HUDEP-2 (cell line): ENCODE measurements at regions not wholly inside any gene's neighbourhood (a gene's known extent, or its start where the extent isn't known, plus 50 kb on each side); places are given as distances from the start of the nearest gene placed in this dataset.

Source experiments
- DNase-seq, 76 experiments: peaks; one replicate each; lab custom pipeline; 2025; ENCODE audit not compliant: unreplicated experiment in 76 of 76; lab: John Stamatoyannopoulos, UW

DNA sequence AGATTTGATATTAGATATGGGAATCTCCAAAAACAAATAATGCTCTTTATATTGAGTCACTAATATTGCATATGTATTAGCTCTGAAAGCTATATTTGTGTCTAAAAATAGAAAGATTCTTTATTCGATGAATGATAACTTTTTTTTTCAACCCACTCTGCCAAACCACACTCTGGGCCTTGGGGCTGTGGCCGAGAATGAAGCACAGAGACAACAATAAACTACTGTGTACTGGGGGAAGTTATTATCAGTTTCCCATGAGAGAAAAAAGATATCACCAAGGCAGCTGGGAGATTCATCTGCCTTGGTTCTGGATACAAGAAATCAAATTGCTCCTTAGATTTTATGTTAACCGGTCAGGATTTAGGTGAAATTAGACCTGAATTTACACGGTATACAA lies 762.2 kb downstream of the SUCLG1 start:
- DNase-seq: no peak

DNA sequence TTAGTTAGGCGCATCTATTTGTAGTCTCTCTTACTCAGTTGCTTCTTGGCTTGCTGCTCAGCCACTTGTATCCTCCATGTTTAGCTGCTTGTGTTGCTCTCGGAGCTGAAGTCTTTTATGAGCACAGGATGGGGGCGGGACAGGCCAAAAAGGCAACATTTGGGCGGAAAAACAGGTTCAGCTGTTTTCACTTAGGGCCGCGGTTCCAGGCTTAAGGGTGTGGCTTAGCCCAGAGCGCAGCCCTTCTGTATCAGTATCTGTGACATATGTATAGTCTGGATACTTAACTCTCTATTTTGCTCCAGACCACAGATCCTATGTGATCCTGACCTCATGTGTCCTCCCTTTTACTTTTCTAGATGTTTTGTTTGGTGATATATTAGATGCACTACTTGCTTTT lies 763.5 kb downstream of the SUCLG1 start:
- DNase-seq: no peak

DNA sequence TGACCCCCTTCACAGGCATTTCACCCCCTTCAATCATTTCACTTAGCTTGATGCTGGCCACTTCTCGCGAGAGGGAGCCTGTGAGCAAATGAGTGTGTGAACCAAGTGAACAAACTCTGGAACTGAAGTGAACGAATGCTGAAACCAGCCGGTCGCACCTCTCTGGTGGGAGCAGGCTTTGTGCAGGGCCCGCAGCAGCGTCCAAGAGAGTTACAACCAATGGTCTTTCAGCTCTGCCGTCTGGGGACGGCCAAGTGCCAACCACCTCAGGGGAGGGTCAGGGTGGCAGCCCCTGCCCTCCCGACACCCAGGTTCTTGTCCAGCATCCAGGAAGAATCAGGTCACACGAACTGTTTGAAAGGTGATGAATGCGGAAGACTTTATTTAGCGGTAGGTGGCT lies 764.0 kb downstream of the SUCLG1 start:
- DNase-seq: no peak

DNA sequence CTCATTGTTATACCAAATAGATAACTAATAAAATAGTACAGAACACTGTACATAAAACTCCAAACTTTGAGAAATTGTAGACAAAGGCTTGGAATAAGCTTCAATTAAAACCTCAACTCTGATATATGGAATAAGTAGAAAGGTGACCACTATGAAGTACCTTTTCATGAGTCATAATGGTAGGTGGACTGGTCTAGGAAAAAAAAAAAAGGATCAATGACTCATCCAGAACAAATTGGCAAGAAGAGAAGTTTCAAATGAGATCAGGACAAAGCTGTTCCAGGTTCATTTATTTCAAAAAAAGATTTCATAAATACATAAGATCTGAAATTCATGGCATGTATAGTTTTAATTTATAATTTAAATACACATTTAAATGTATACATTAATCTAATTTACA lies 769.7 kb downstream of the SUCLG1 start:
- no peak for DNase-seq

DNA sequence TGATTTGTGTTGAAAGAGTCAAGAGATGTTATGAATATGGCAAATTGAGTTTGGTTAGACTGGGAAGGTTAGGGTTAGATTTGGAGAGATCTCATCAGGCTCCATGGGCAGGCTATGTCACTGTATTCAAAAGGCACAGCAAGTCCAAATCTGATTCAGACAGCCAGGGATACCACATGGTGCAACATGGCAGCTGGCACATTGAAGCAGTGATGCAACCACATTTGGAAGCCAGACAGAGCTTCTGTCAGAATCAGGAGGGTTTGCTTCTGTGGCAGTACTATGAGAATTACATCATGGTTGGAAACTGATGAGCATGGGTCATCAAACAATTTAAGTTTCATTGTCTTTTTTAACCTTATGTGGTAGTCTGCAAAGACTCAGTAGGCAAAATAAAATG lies 772.2 kb downstream of the SUCLG1 start:
- no peak for DNase-seq

DNA sequence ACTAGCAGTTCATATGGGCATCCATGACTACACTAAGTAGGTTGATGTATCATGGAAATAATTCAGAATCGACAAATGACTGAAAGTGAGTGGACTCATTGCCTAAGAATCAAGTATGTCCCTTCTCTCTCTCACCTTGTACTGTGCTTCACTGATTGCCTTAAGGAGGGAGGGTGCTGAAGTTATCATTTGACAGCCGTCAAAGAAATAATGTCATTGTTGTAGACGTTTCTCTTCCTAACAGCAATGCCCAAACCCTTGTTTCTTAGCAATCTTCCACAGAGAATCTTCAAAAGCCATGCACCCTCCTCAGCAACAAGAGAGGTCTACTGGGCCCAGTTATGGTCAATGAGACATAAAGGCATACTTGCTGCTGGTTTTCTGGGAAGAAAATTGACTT lies 785.0 kb downstream of the SUCLG1 start:
- DNase-seq: no peak

DNA sequence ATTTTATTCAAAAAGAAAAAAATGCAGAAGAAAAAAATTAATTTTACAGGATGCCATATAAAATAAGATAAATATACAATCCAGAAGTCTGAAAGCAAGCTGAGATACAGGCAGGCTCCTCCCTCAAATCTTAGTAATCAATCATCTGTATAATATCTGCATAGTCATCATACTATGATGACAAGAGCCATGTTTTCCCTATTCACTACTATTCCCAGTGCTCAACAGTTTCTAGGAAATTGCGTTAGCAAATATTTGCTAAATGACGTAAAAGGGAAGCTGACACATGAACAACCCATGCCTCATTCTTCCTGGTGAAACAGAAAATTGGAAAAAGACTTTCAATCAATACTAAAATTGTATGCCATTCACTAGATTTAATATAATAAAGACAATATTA lies 793.2 kb downstream of the SUCLG1 start:
- no peak for DNase-seq

DNA sequence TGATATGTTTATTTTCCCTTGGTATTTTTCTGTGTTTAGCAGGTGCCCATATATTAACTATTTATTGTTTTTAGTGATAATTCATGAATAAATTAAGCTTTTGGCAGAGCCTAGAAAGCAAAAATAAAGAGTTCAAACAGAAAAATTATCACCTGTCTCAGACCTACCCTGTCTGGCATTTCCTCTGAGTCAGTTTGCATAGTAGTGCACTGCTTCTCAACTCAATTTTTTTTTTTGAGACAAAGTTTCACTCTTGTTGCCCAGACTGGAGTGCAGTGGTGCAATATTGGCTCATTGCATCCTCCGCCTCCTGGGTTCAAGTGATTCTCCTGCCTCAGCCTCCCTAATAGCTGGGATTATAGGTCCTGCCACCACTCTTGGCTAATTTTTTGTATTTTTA lies 793.9 kb downstream of the SUCLG1 start:
- DNase-seq: no peak

DNA sequence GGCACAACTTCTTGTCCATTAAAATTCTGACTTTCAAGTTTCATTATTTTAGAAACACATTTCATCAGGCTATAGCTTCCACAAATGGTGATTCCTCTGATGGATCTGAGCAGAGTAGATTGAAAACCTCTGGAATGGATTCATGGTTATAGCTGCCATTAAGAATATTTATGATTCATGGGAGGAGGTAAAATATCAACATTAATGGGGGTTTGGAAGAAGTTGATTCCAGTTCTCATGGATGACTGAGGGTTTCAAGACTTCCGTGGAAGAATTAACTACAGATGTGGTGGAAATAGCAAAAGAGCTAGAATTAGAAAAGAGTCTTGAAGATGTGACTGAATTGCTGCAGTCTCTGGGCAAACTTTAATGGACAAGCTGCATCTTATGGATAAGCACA lies 797.4 kb downstream of the SUCLG1 start:
- DNase-seq: no peak

DNA sequence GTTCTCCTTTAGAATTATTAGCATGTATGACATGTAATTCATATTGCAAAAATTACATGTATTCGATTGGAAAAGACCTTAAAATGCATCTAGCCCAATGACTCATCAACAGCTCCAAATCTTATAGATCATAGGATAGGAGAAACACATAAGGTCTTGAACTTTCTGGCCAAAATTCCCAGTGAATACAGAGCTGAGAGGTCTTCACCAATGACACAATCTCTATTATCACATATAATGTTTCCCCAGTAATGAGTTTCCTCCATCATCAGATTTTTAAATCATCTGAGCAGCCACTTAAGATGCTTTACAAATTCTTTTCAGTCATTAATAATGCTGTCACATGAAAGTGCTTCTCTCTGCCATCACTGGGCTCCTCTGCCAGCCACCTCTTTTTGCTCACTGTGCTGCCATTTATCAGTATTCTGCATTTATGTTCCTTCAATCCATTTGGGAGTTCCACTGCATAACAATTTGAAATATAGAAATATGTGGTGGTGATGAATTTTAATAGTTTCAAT lies 804.9 kb downstream of the SUCLG1 start:
- no peak for DNase-seq

DNA sequence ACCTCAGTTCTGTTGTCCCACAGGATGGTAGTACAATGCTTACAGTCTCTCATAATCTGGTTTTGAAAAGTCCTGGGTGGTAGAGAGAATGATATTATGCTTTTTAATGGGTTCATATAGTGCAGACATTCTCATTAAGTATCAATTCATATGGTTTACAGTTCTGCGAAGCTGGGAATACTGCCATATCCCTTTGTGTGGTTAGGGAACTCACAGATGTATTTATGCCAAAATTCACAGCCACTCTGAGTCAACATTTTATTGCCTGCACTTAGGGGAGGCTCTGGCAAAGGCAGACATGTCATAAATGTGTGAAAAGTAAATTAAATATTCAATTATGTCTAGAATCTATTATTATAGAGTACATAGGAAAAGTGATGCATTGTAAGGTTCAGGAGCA lies 808.2 kb downstream of the SUCLG1 start:
- DNase-seq: no peak

DNA sequence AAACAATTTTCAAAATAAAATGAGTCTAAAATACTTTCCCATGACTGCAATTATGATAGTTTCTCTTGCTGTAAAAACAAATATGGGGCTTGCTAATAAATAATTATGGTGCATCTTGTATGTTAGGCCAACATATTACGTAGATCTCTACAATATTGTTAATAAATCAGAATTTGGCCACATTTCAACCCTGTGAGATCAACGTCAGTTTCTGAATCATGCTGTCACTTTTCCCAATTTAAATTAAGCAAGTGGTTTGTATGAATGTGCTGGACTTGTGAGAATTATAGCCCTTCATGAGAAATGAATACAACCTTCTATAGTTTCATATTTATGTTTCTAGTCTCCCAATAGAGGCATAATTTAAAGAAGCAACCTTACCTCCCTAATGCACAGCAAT lies 808.9 kb downstream of the SUCLG1 start:
- no peak for DNase-seq

DNA sequence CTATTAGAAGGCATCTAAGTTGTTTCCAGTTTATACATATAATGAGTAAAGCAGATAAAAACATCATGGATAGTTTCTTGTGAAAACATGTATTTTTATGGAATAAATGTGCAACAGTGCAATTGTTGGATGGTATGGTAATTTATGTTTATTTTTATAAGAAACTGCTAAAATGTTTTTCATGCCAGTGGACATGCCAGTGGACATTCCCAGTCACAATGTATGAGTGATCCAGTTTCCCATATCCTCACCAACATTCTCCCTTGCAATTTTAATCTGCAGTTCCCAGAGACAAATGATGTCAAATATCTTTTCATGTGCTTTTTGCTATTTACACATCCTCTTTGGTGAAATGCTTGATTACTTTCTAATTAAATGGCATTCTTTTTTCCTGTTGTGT lies 818.6 kb downstream of the SUCLG1 start:
- DNase-seq: no peak

DNA sequence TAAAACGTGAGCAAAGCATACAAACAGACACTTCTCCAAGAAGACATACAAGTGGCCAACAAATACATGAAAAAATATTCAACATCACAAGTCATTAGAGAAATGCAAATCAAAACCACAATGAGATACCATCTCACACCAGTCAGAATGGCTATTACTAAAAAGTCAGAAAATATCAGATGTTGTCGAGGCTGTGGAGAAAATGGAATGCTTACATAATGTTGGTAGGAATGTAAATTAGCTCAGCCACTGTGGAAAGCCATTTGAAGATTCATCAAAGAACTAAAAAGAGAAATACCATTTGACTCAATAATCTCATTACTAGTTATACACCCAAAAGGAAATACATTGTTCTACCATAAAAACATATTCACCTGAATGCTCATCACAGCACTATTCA lies 825.7 kb downstream of the SUCLG1 start:
- DNase-seq: no peak

DNA sequence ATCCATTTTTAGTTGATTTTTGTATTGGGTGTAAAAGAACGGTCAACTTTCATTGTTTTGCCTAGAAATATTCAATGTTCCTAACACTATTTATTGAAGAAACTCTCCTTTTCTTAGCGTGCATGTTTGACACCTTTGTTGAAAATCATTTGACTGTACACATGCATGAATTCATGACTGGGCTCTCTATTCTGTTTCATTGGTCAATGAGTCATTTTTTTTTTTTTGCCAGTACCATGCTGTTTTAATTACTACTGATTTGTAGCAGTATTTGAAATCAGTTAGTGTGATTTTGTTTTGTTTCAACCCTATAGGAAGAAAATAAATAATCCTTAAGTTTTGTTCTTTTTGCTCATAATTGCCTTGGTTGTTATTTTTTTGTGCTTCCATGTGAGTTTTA lies 828.7 kb downstream of the SUCLG1 start:
- DNase-seq: no peak

DNA sequence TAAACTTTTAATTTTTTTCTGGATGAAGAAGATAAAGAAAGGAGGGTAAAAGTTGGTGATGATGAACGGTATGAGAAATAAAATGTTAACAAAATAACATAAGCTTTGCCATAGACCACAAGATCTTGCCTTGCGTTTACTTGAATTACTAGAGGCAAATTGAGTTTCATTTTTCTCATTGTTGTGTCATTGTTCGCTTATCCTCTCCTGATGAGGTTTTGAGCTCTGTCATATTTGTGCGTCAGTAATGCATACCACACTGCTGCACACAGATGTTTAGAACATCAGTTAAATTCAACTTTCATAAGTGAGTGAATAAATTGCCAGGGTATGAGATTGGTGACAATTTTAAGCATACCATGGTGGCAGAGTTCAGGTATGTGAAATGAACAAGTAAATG lies 843.6 kb downstream of the SUCLG1 start:
- DNase-seq: no peak

DNA sequence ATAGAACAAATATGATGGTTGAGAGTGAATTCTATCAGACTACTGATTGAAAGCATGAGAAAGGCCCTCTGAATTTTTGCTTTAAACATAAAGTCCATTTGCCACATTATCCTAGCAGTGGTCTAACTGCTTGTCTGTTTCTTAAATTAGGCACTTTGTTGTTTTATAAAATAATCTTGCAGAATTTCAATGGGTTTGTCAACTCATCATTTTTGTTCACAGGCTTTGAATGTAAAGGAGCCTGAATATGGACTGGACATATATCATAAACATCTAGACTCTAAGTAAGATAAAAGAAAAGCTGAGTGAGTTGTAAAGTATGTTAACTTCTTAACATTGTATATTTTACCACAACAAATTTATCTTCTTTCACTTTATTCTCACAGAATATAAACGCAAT lies 845.9 kb downstream of the SUCLG1 start:
- DNase-seq: no peak

DNA sequence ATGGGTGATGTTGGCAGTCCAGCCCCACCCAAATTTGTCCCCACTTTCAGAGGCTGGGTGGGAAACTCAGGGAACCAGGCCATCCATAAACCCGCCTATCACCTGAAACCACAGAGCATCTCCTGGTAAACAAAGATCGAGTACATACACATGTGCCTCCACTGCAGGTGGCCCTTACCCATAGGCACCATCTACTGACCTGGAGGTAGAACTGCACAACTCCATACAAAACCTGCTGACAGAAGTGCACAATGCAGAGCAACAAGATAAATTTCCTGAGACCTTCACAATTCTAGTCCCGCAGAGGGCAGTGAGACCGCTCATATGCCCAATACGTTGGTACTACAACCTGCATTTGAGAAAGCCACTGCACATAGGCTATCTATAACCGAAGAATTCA lies 856.3 kb downstream of the SUCLG1 start:
- peak in 4 of 76 experiments; percentile 1 to 14 (median 2) for DNase-seq

DNA sequence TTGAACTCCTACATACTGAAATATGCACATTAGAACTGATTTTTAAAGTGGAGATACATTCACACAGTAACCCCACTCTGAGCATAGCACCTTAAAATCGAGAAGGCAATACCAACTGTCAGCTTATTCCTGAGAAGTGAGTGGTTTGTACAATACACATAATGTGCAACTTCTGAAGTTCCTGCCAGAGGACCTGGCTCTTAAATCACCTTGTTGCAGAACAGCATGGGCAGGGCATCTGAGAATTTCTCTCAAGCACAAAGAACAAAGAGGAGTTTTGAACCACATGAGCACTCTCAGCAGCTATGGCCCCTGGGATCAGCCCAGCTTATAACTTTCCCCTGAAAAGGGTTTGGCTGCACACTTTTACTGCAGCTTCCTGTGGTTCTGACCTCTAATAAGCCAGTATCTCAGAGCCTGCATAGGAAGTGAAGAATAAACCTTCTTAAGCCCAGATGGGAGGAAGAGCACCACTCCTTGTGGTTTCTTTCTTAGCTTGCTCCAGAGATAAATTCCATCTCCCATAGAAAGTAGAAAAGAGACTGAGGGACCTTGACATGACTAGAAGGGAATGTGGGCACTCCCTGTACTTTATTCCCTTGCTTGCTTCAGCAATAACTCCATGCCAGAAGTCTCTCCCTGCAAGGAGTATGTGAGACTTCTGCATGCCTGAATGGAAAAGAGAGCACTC lies 862.3 kb downstream of the SUCLG1 start:
- DNase-seq: no peak

DNA sequence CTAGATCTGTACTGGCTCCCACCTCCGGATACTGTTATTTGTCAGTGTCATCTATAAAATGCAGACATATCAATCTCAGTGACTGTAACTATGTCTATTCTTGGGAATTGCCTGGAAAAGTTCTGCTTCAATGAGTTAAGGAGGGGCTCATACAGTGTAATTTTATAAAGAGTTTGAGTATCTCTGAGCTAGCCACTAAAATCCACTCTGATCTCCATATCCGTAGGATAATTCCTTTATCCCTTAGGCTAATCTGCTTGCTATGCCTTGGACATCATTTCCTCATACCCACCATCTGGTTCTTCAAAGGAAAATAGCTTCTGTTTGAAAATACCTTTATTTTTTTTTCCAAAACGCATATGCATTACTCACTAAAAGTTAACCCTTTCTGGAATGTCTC lies 863.2 kb downstream of the SUCLG1 start:
- no peak for DNase-seq

DNA sequence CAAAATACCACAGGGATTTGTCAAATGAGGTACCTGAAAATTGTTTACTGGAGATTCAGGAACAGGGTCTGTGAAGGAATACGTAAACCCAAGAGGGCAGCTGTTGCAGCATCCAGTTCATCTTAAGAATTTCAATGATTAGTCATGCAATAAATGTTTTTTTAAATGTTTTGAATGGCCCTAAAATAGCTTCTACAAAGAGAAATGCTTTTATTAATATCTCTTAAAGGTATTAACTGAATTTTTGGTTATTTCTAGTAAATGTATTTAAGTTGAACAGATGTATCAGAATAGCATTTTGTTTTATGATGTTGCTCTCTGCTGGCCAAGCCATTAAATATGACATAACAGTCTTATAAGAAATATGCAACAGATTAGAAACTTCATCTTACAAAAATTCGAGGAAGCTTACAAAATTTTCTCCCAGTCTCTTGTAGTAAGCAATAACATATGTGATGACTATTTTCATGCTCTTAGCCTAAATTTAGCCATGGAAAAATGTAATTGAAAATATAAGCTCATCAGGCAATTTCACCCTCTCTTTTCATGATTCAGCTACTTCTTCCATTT lies 863.9 kb downstream of the SUCLG1 start:
- DNase-seq: no peak

DNA sequence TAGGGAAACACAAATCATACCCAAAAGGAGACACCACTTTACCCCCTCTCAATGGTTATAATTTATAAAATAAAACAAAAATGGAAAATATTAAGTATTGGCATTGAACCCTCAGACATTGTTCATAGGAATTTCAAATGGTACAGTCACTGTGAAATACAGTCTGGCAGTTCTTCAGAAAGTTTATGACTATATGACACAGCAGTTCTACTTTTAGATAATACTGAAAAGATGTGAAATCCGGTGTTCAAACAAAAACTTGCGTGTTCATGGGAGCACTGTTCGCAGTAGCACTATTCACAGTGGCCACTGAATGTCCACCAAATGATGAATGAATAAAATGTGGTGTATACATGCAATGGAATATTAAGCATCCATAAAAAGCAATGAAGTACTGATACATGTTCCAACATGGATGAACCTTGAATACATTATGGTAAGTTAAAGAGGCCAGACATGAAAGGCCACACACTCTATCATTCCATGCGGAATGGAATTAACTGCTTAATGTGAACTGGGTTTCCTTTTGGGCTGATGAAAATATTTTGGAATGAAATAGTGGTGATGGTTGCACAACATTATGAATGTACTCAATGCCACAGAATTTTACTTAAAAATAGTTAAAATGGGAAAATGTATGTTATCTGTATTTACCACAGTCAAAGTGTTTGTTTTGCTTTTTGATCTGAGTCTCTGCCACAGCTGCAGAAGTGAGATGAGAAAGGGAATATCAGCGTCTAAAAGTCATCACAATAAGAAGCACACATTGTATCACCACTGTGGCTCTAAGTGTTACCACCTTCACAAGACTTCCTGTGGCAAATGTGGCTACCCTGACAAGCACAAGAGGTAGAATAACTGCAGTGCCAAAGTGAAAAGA lies 864.6 kb downstream of the SUCLG1 start:
- DNase-seq: no peak
